IMR-90 (cell line): ENCODE measurements at regions not wholly inside any gene's neighbourhood (a gene's known extent, or its start where the extent isn't known, plus 50 kb on each side); places are given as distances from the start of the nearest gene placed in this dataset.

Experiments used
- ATAC-seq: fragments of 200-7000 bp; cut with Tn5 transposase; 2 replicates; pipeline ENCODE4 v1.9.1; 2020; ENCODE audit warnings: low read depth, mild to moderate bottlenecking, moderate library complexity
- BruUV-seq: library from RNA; stranded (reverse); fragments of 400-500 nt; replicated peaks from 2 replicates; lab custom pipeline; 2021; lab: Mats Ljungman, UMichigan
- CTCF ChIA-PET: fragments of 300-600 bp; formaldehyde crosslinking; extraction: SDS; loops from one replicate; lab custom pipeline; 2021; ENCODE audit warnings: antibody characterized with exemption; lab: Yijun Ruan, JAX
- POLR2A ChIA-PET: fragments of 300-600 bp; sonication (Branson Sonifier 250); formaldehyde crosslinking; loops from one replicate; lab custom pipeline; 2022; ENCODE audit warnings: antibody characterized with exemption; ENCODE audit not compliant: unreplicated experiment; lab: Charles Lee
- DNase-seq: peaks from one replicate; pipeline ENCODE4 v3.0.0; 2013
- H2AFZ ChIP-seq: replicated peaks from 2 replicates; pipeline ENCODE3; 2013; ENCODE audit warnings: low read length, mild to moderate bottlenecking; ENCODE audit not compliant: poor library complexity
- H2AK5ac ChIP-seq: 2 replicates; pipeline ENCODE4 v1.6.1; 2013; ENCODE audit warnings: low read depth, low read length, inconsistent platforms
- H2AK9ac ChIP-seq: replicated peaks from 2 replicates; pipeline ENCODE3; 2013; ENCODE audit warnings: mild to moderate bottlenecking, low read depth, low read length, moderate library complexity; ENCODE audit not compliant: poor library complexity
- H2BK120ac ChIP-seq: 2 replicates; pipeline ENCODE4 v1.6.1; 2013; ENCODE audit warnings: low read depth, low read length, inconsistent platforms
- H2BK15ac ChIP-seq: 3 replicates; pipeline ENCODE4 v1.6.1; 2013; ENCODE audit warnings: low read depth, low read length, inconsistent platforms
- H2BK20ac ChIP-seq: 2 replicates; pipeline ENCODE4 v1.6.1; 2013; ENCODE audit warnings: low read depth, mild to moderate bottlenecking, inconsistent platforms, low read length, moderate library complexity
- H2BK5ac ChIP-seq: 2 replicates; pipeline ENCODE4 v1.6.1; 2013; ENCODE audit warnings: mild to moderate bottlenecking, low read depth, low read length, inconsistent platforms; ENCODE audit not compliant: poor library complexity, severe bottlenecking
- H3K14ac ChIP-seq: replicated peaks from 2 replicates; pipeline ENCODE4 v1.6.1; 2013; ENCODE audit warnings: low read depth, low read length, inconsistent platforms
- H3K18ac ChIP-seq: 2 replicates; pipeline ENCODE4 v1.6.1; 2013; ENCODE audit warnings: low read depth, low read length, control low read depth
- H3K23ac ChIP-seq: 2 replicates; pipeline ENCODE4 v1.6.1; 2013; ENCODE audit warnings: low read depth, low read length, inconsistent platforms
- H3K27ac ChIP-seq: 2 replicates; pipeline ENCODE4 v1.5.1; 2013; ENCODE audit warnings: mild to moderate bottlenecking, control low read depth, low read length; ENCODE audit not compliant: insufficient read depth
- H3K27me3 ChIP-seq: 2 replicates; pipeline ENCODE4 v1.6.1; 2013; ENCODE audit warnings: low read length; ENCODE audit not compliant: control insufficient read depth, insufficient read depth
- H3K36me3 ChIP-seq: 2 replicates; pipeline ENCODE4 v1.6.1; 2013; ENCODE audit warnings: low read length, mixed read lengths; ENCODE audit not compliant: control insufficient read depth, insufficient read depth
- H3K4ac ChIP-seq: 2 replicates; pipeline ENCODE4 v1.6.1; 2013; ENCODE audit warnings: low read depth, low read length, inconsistent platforms
- H3K4me1 ChIP-seq: 2 replicates; pipeline ENCODE4 v1.6.1; 2013; ENCODE audit warnings: low read length, mixed read lengths; ENCODE audit not compliant: control insufficient read depth, insufficient read depth
- H3K4me2 ChIP-seq: 2 replicates; pipeline ENCODE4 v1.6.1; 2013; ENCODE audit warnings: low read depth, mild to moderate bottlenecking, control low read depth, low read length, moderate library complexity
- H3K4me3 ChIP-seq: 2 replicates; pipeline ENCODE4 v1.5.1; 2013; ENCODE audit warnings: low read depth, mild to moderate bottlenecking, control low read depth, low read length, moderate library complexity; ENCODE audit not compliant: insufficient read depth
- H3K56ac ChIP-seq: 2 replicates; pipeline ENCODE4 v1.6.1; 2013; ENCODE audit warnings: low read length, inconsistent platforms; ENCODE audit not compliant: insufficient read depth; ENCODE audit errors: extremely low read depth
- H3K79me1 ChIP-seq, 2 experiments: 2 replicates each; pipeline ENCODE4 v1.6.1; 2013; ENCODE audit warnings: low read length in 2 of 2, inconsistent platforms in 1 of 2, low read depth in 1 of 2
- H3K9ac ChIP-seq: 2 replicates; pipeline ENCODE4 v1.6.1; 2013; ENCODE audit warnings: low read depth, low read length, control low read depth
- H3K9me1 ChIP-seq: 2 replicates; pipeline ENCODE4 v1.6.1; 2013; ENCODE audit warnings: low read length, inconsistent platforms; ENCODE audit not compliant: insufficient read depth
- H3K9me3 ChIP-seq: 2 replicates; pipeline ENCODE4 v1.6.1; 2013; ENCODE audit warnings: low read length; ENCODE audit not compliant: control insufficient read depth, insufficient read depth
- H4K20me1 ChIP-seq: 2 replicates; pipeline ENCODE4 v1.6.1; 2013; ENCODE audit warnings: low read length, inconsistent platforms; ENCODE audit not compliant: insufficient read depth
- H4K5ac ChIP-seq: 2 replicates; pipeline ENCODE4 v1.6.1; 2013; ENCODE audit warnings: mild to moderate bottlenecking, low read depth, low read length, control low read depth
- H4K8ac ChIP-seq, 2 experiments: 2 replicates each; pipeline ENCODE4 v1.6.1; 2013; ENCODE audit warnings: low read depth in 2 of 2, low read length in 2 of 2, control low read depth in 1 of 2, inconsistent platforms in 1 of 2
- H4K91ac ChIP-seq: 2 replicates; pipeline ENCODE4 v1.6.1; 2013; ENCODE audit warnings: low read depth, low read length, inconsistent platforms; ENCODE audit not compliant: insufficient read depth
- BHLHE40 ChIP-seq: fragments of 150-350 bp; IDR thresholded peaks from 2 replicates; pipeline ENCODE4 v1.6.1; 2016; ENCODE audit warnings: mild to moderate bottlenecking, low read depth, low read length
- CTCF ChIP-seq: conservative IDR thresholded peaks from 2 replicates; pipeline ENCODE4 v1.5.1; 2012; ENCODE audit warnings: mild to moderate bottlenecking, low read depth, low read length, improper control_type of control experiment
- RAD21 ChIP-seq: IDR thresholded peaks from 2 replicates; pipeline ENCODE4 v1.6.1; 2012; ENCODE audit warnings: low read length, improper control_type of control experiment
- RCOR1 ChIP-seq: IDR thresholded peaks from 2 replicates; pipeline ENCODE4 v1.6.1; 2012; ENCODE audit warnings: mild to moderate bottlenecking, low read length, improper control_type of control experiment; ENCODE audit not compliant: insufficient replicate concordance
- USF2 ChIP-seq: fragments of 150-350 bp; IDR thresholded peaks from 2 replicates; pipeline ENCODE4 v1.6.1; 2017; ENCODE audit warnings: mild to moderate bottlenecking, antibody characterized with exemption, low read length, low read depth
- WGBS, 2 experiments: methylation state at CpG; one replicate each; pipeline versions ENCODE4 v1.1.5 to v1.1.7; 2013; ENCODE audit warnings: missing lambda C conversion rate in 2 of 2; ENCODE audit not compliant: insufficient read length in 1 of 2; ENCODE audit errors: extremely low coverage in 2 of 2; 5-methylcytosine and 5-hydroxymethylcytosine counted together
- dilution Hi-C: fragments of 300-500 bp; cut with HindIII; formaldehyde crosslinking; loops from one replicate; pipeline ENCODE4 v1.14.3; 2018; ENCODE audit warnings: low sequenced_read_pairs; ENCODE audit not compliant: unreplicated experiment
- in situ Hi-C: fragments of 300-500 bp; cut with MboI; formaldehyde crosslinking; loops from 3 replicates; pipeline ENCODE4 v1.14.3; 2019; ENCODE audit warnings: low sequenced_read_pairs, inconsistent platforms, mixed read lengths
- intact Hi-C: fragments of 100-400 bp; cut with micrococcal nuclease; formaldehyde crosslinking; loops from 2 replicates; pipeline ENCODE4 v1.10.0; 2022

- ChIA-PET POLR2A (no interaction called here), CTCF (no interaction called here)
- H3K9me3 ChIP-seq: peaks cover 2% of the 10 kb centered on the region; the same call in 1 of the 2 replicates
- no peak for TF ChIP-seq BHLHE40
- TF ChIP-seq USF2: no peak
- no peak for TF ChIP-seq CTCF
- no peak for TF ChIP-seq RAD21
- no peak for TF ChIP-seq RCOR1
- whole genome bisulfite sequencing, 2 experiments: no CpG with 5 or more reads among the region's 8 CpGs
- no peak overlapping the region for H4K8ac ChIP-seq
- ATAC-seq: no peak
- no peak overlapping the region for H4K91ac ChIP-seq
- dilution Hi-C loops (no loop called here), intact Hi-C loops (no loop called here), in situ Hi-C loops (no loop called here)
- H2BK20ac ChIP-seq: no peak overlapping the region
- H2AK5ac ChIP-seq: no peak overlapping the region
- no TSS peak for BruUV-seq
- H3K9ac ChIP-seq: no peak overlapping the region
- H3K14ac ChIP-seq: no peak overlapping the region
- H3K4me3 ChIP-seq: no peak overlapping the region
- no peak overlapping the region for H2AFZ ChIP-seq
- H2BK15ac ChIP-seq: no peak overlapping the region
- no peak for DNase-seq
- H3K27ac ChIP-seq: no peak overlapping the region
- H2AK9ac ChIP-seq: no peak overlapping the region
- peaks cover 28% of the 10 kb centered on the region for H3K27me3 ChIP-seq
- no peak overlapping the region for H3K56ac ChIP-seq
- H2BK5ac ChIP-seq: no peak overlapping the region
- no peaks in the 10 kb centered on the region for H3K9me1 ChIP-seq
- H4K5ac ChIP-seq: no peak overlapping the region
- H3K36me3 ChIP-seq: no peaks in the 10 kb centered on the region
- H3K4me2 ChIP-seq: no peak overlapping the region
- H3K18ac ChIP-seq: no peak overlapping the region
- H2BK120ac ChIP-seq: no peak overlapping the region
- H3K4ac ChIP-seq: no peak overlapping the region
- peaks cover 4% of the 10 kb centered on the region; the same call in 1 of the 2 replicates for H3K4me1 ChIP-seq
- H3K79me1 ChIP-seq: no peaks in the 10 kb centered on the region
- H3K23ac ChIP-seq: no peak overlapping the region
- no peaks in the 10 kb centered on the region for H4K20me1 ChIP-seq
Observed at GRCh38 chr1:17886386-17886785, 131.3 kb downstream of the ACTL8 start.
